Thyroid gland (tissue), 4 donors: ENCODE measurements at regions not wholly inside any gene's neighbourhood (a gene's known extent, or its start where the extent isn't known, plus 50 kb on each side); places are given as distances from the start of the nearest gene placed in this dataset.

Experiments used
- DNase-seq, 2 donors: peaks; one replicate each; pipeline ENCODE4 v3.0.0-alpha.2; 2019
- H3K27ac ChIP-seq, 3 donors: fragments of 200-600 bp; sonication (generic); 1 replicate in 2 of 3; 2 replicates in 1 of 3; pipeline ENCODE4 v1.5.1; 2016 to 2019; ENCODE audit warnings: mild to moderate bottlenecking in 1 of 3, moderate library complexity in 1 of 3
- H3K27me3 ChIP-seq: fragments of 200-600 bp; sonication (generic); one replicate; pipeline ENCODE4 v1.5.1; 2019
- H3K36me3 ChIP-seq, 2 donors: fragments of 200-600 bp; sonication (generic); one replicate each; pipeline ENCODE4 v1.5.1; 2016 to 2019
- H3K4me1 ChIP-seq, 2 donors: fragments of 200-600 bp; sonication (generic); one replicate each; pipeline ENCODE4 v1.5.1; 2017 to 2019
- H3K4me3 ChIP-seq, 3 donors: fragments of 200-600 bp; sonication (generic); replicated peaks in 1 of 3; 1 replicate in 2 of 3; 2 replicates in 1 of 3; pipeline ENCODE4 v1.5.1; 2016; ENCODE audit warnings: mild to moderate bottlenecking in 1 of 3
- H3K9me3 ChIP-seq: fragments of 200-600 bp; sonication (generic); one replicate; pipeline ENCODE4 v1.5.1; 2017
- CTCF ChIP-seq, 6 experiments: fragments of 200-600 bp in 3 of 6; fragments of 450-650 bp in 3 of 6; sonication (generic) in 3 of 6; IDR thresholded peaks; one replicate each; pipeline ENCODE4 v1.5.1; 2016 to 2019; ENCODE audit warnings: antibody characterized with exemption in 6 of 6, mild to moderate bottlenecking in 2 of 6, inconsistent platforms in 1 of 6, moderate library complexity in 1 of 6
- POLR2A ChIP-seq, 2 donors: fragments of 450-650 bp; IDR thresholded peaks; one replicate each; pipeline ENCODE4 v1.6.1; 2017; ENCODE audit warnings: antibody characterized with exemption in 2 of 2, mild to moderate bottlenecking in 2 of 2, moderate library complexity in 1 of 2
- WGBS, 2 donors: methylation state at CpG; one replicate each; pipeline ENCODE4 v1.1.5; 2017; 5-methylcytosine and 5-hydroxymethylcytosine counted together
- intact Hi-C: fragments of 100-400 bp; cut with DNase I; formaldehyde crosslinking; loops from one replicate; pipeline ENCODE4 v1.15.1; 2023

GRCh38 chr1:106222403-106222802, 834.1 kb upstream of the PRMT6 start:
- intact Hi-C loops: no loop called here
- TF ChIP-seq CTCF (IDR thresholded peaks at IDR 0.05) (no peak), POLR2A (IDR thresholded peaks at IDR 0.05) (no peak)
- H3K36me3 ChIP-seq: no peaks in the 10 kb centered on the region
- H3K27me3 ChIP-seq: no peaks in the 10 kb centered on the region
- H3K4me3 ChIP-seq: no peak overlapping the region
- no peaks in the 10 kb centered on the region for H3K9me3 ChIP-seq
- no peaks in the 10 kb centered on the region for H3K4me1 ChIP-seq
- WGBS, 2 donors: 83 to 88% methylated on average over 4 of the region's 4 CpGs
- DNase-seq: no peak
- no peak overlapping the region for H3K27ac ChIP-seq

- no peaks in the 10 kb centered on the region for H3K27me3 ChIP-seq
- no peak for DNase-seq
- H3K27ac ChIP-seq: no peak overlapping the region
- TF ChIP-seq CTCF (IDR thresholded peaks at IDR 0.05) (no peak), POLR2A (IDR thresholded peaks at IDR 0.05) (no peak)
- no peaks in the 10 kb centered on the region for H3K9me3 ChIP-seq
- no peaks in the 10 kb centered on the region for H3K4me1 ChIP-seq
- H3K4me3 ChIP-seq: no peak overlapping the region
- intact Hi-C loops: no loop called here
- 75 to 92% methylated on average over 1 of the region's 1 CpG for WGBS, 2 donors
- no peaks in the 10 kb centered on the region for H3K36me3 ChIP-seq
Measured at GRCh38 chr1:106223213-106223612, 833.3 kb upstream of the PRMT6 start.

GRCh38 chr1:106224426-106224825, 832.0 kb upstream of the PRMT6 start:
- WGBS, 2 donors: 70 to 73% methylated on average over 1 of the region's 1 CpG
- intact Hi-C loops: no loop called here
- Histone ChIP-seq H3K4me1 (no peaks in the 10 kb centered on the region), H3K27ac (no peak overlapping the region), H3K36me3 (no peaks in the 10 kb centered on the region), H3K4me3 (no peak overlapping the region), H3K9me3 (no peaks in the 10 kb centered on the region), H3K27me3 (no peaks in the 10 kb centered on the region)
- TF ChIP-seq POLR2A (IDR thresholded peaks at IDR 0.05) (no peak), CTCF (IDR thresholded peaks at IDR 0.05) (no peak)
- DNase-seq: no peak

GRCh38 chr1:106225403-106225802, 831.1 kb upstream of the PRMT6 start:
- no peak for DNase-seq

GRCh38 chr1:106226550-106226949, 829.9 kb upstream of the PRMT6 start:
- no peaks in the 10 kb centered on the region for H3K36me3 ChIP-seq
- H3K9me3 ChIP-seq: no peaks in the 10 kb centered on the region
- 48 to 77% methylated on average over 1 of the region's 1 CpG for WGBS, 2 donors
- no peak overlapping the region for H3K4me3 ChIP-seq
- DNase-seq: no peak
- intact Hi-C loops: no loop called here
- no peak overlapping the region for H3K27ac ChIP-seq
- H3K27me3 ChIP-seq: no peaks in the 10 kb centered on the region
- no peaks in the 10 kb centered on the region for H3K4me1 ChIP-seq
- TF ChIP-seq CTCF (IDR thresholded peaks at IDR 0.05) (no peak), POLR2A (IDR thresholded peaks at IDR 0.05) (no peak)

More at GRCh38 chr1:106225403-106225802, 831.1 kb upstream of the PRMT6 start:
- intact Hi-C loops: no loop called here
- TF ChIP-seq CTCF (IDR thresholded peaks at IDR 0.05): no peak
- TF ChIP-seq POLR2A (IDR thresholded peaks at IDR 0.05): no peak
- H3K36me3 ChIP-seq: no peaks in the 10 kb centered on the region
- H3K4me1 ChIP-seq: no peaks in the 10 kb centered on the region
- no peak overlapping the region for H3K4me3 ChIP-seq
- H3K9me3 ChIP-seq: no peaks in the 10 kb centered on the region
- H3K27ac ChIP-seq: no peak overlapping the region
- 69 to 76% methylated on average over 3 of the region's 3 CpGs for WGBS, 2 donors
- no peaks in the 10 kb centered on the region for H3K27me3 ChIP-seq
